ENCODE measurements at regions not wholly inside any gene's neighbourhood (a gene's known extent, or its start where the extent isn't known, plus 50 kb on each side); places are given as distances from the start of the nearest gene placed in this dataset.
A peak's percentile ranks its signal among the peaks of the same experiment; 100 is the strongest.

- Histone ChIP-seq H3K79me2 (ENCODE audit: control insufficient read depth, insufficient read depth, low read length) (peaks cover 23% of the 10 kb centered on the region), H3K27me3 (ENCODE audit: control insufficient read depth in 2 of 2, insufficient read depth in 2 of 2, low read length in 2 of 2) (no peaks in the 10 kb centered on the region), H3K4me3 (replicated peaks in 1 of 3; ENCODE audit: insufficient read depth in 1 of 3, low read depth in 1 of 3, low read length in 3 of 3) (peak overlapping the region in 1 of 3 experiments; percentile 57), H3K9ac (replicated peaks; ENCODE audit: extremely low read depth, insufficient read depth, low read length) (peak overlapping the region; percentile 97), H3K36me3 (ENCODE audit: control insufficient read depth in 2 of 2, extremely low read depth in 1 of 2, insufficient read depth in 2 of 2, low read length in 2 of 2) (no peaks in the 10 kb centered on the region), H2AFZ (ENCODE audit: low read depth, low read length) (no peak overlapping the region), H3K9me1 (replicated peaks; ENCODE audit: control insufficient read depth, extremely low read depth, insufficient read depth, low read length) (no peaks in the 10 kb centered on the region), H3K4me2 (ENCODE audit: insufficient read depth, low read length) (peak overlapping the region; percentile 94), H4K20me1 (replicated peaks; ENCODE audit: control insufficient read depth, extremely low read depth, insufficient read depth, low read length) (no peaks in the 10 kb centered on the region), H3K9me3 (replicated peaks; ENCODE audit: control insufficient read depth, insufficient read depth, low read length) (no peaks in the 10 kb centered on the region), H3K27ac (ENCODE audit: insufficient read depth, low read depth, low read length) (peak overlapping the region; percentile 100), H3K4me1 (ENCODE audit: control insufficient read depth, extremely low read depth, insufficient read depth, low read length) (peaks cover 49% of the 10 kb centered on the region)
- FAIRE-seq (peak; percentile 89), DNase-seq (ENCODE audit: low read depth, low spot score) (peak; percentile 97)
- TSS peak; percentile 95 for BruUV-seq (replicated peaks)
- dilution Hi-C loops (cut with MboI; ENCODE audit: extremely low pct_ligation_motif_present, low sequenced_read_pairs) (no loop called here), intact Hi-C loops (cut with micrococcal nuclease) (loop anchor here (1.0 to 5.0 kb wide), 7 partner anchors 22 to 258 kb away; no protein-coding TSS in a partner anchor)
- peak; percentile 51 for TF ChIP-seq POLR2AphosphoS5 (IDR thresholded peaks at IDR 0.05; ENCODE audit: insufficient read depth, low read depth, low read length)
- TF ChIP-seq, protein P1, sequence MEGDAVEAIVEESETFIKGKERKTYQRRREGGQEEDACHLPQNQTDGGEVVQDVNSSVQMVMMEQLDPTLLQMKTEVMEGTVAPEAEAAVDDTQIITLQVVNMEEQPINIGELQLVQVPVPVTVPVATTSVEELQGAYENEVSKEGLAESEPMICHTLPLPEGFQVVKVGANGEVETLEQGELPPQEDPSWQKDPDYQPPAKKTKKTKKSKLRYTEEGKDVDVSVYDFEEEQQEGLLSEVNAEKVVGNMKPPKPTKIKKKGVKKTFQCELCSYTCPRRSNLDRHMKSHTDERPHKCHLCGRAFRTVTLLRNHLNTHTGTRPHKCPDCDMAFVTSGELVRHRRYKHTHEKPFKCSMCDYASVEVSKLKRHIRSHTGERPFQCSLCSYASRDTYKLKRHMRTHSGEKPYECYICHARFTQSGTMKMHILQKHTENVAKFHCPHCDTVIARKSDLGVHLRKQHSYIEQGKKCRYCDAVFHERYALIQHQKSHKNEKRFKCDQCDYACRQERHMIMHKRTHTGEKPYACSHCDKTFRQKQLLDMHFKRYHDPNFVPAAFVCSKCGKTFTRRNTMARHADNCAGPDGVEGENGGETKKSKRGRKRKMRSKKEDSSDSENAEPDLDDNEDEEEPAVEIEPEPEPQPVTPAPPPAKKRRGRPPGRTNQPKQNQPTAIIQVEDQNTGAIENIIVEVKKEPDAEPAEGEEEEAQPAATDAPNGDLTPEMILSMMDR (IDR thresholded peaks at IDR 0.05; ENCODE audit: extremely low read depth in 1 of 2, insufficient read depth in 1 of 2, low read depth in 1 of 2, low read length in 2 of 2) = no peak
- TF ChIP-seq EZH2 (IDR thresholded peaks at IDR 0.05; ENCODE audit: borderline replicate concordance, low read depth, low read length, severe bottlenecking) = no peak
- peak; percentile 87 for TF ChIP-seq JUN (IDR thresholded peaks at IDR 0.05; ENCODE audit: borderline replicate concordance, insufficient read depth, insufficient read length, low read depth)
- TF ChIP-seq, protein P2, sequence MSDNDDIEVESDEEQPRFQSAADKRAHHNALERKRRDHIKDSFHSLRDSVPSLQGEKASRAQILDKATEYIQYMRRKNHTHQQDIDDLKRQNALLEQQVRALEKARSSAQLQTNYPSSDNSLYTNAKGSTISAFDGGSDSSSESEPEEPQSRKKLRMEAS (IDR thresholded peaks at IDR 0.05; ENCODE audit: insufficient read depth, insufficient read length) = no peak
- TF ChIP-seq POLR2A (IDR thresholded peaks at IDR 0.05; ENCODE audit: low read depth, low read length) = peak; percentile 28
- TF ChIP-seq FOS (IDR thresholded peaks at IDR 0.05; ENCODE audit: borderline replicate concordance, insufficient read depth, low read length) = peak; percentile 94
- TF ChIP-seq MYC (IDR thresholded peaks at IDR 0.05; ENCODE audit: low read depth, low read length) = no peak
- TF ChIP-seq GATA2 (IDR thresholded peaks at IDR 0.05; ENCODE audit: insufficient read depth, insufficient read length, low read depth, low read length) = peak; percentile 96
- POLR2A ChIA-PET = interaction anchor here (0.5 to 1.1 kb wide), 3 partner anchors 138 to 257 kb away, joined by 3 read pairs; no protein-coding TSS in a partner anchor
- CTCF ChIA-PET = interaction anchor here (0.6 to 2.1 kb wide), 7 partner anchors 22 to 258 kb away, joined by 3 to 7 read pairs (median 3); no protein-coding TSS in a partner anchor
Measured at GRCh38 chr10:29691564-29692072, 56.8 kb upstream of the SVIL start.

Measured in endothelial cell of umbilical vein (primary cell).